ENCODE measurements at regions not wholly inside any gene's neighbourhood (a gene's known extent, or its start where the extent isn't known, plus 50 kb on each side); places are given as distances from the start of the nearest gene placed in this dataset.

DNA sequence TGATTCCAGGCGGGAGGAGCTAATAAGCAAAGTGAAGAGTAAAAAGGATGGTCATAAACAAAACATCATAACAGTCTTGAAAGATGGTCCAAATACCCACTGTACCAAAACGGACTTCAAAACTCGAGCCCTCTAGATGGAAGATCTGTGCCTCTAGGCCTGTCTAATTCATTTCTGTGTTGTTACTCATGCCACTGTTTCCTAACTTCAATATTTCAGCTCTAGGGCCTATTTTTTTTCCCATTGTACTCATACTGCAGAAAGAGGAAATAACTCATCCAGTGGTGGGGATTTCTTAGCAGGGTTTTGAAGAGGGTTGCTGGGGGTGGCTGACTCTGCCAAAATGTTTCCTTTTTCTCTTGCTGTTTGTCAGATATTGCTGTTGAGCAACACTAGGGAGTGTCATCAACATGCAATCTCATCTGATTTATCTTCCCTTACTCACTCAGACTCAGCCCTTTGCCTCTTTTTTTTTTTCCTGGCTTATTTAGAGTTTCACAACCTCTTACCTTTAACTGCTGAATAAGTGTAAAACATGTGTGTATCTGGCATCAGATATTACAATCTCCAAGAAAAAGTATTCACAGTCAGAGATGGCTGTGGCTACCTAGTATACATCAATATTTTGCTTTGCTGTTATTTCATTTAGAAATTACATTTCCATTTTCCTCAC lies 189.6 kb downstream of the DUSP6 start:
- Histone ChIP-seq H3K27me3 (no peaks in the 10 kb centered on the region), H3K4me3 (no peak overlapping the region), H3K9me3 (no peaks in the 10 kb centered on the region), H3K4me1 (peaks cover 0 to 13% of the 10 kb centered on the region in 2 donors), H3K27ac (peak overlapping the region; percentile 43 to 62 (median 52)), H3K36me3 (no peaks in the 10 kb centered on the region)
- DNase-seq: peak; percentile 55 to 70
- TF ChIP-seq, protein P1, sequence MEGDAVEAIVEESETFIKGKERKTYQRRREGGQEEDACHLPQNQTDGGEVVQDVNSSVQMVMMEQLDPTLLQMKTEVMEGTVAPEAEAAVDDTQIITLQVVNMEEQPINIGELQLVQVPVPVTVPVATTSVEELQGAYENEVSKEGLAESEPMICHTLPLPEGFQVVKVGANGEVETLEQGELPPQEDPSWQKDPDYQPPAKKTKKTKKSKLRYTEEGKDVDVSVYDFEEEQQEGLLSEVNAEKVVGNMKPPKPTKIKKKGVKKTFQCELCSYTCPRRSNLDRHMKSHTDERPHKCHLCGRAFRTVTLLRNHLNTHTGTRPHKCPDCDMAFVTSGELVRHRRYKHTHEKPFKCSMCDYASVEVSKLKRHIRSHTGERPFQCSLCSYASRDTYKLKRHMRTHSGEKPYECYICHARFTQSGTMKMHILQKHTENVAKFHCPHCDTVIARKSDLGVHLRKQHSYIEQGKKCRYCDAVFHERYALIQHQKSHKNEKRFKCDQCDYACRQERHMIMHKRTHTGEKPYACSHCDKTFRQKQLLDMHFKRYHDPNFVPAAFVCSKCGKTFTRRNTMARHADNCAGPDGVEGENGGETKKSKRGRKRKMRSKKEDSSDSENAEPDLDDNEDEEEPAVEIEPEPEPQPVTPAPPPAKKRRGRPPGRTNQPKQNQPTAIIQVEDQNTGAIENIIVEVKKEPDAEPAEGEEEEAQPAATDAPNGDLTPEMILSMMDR (IDR thresholded peaks at IDR 0.05 in 4 of 5, conservative IDR thresholded peaks at IDR 0.05 in 1 of 5): no peak
- in situ Hi-C loops (cut with MboI; ENCODE audit: low sequenced_read_pairs in 4 of 4): no loop called here
- ATAC-seq: peak; percentile 88 to 93
- intact Hi-C loops (cut with DNase I; ENCODE audit: low total_unique reads): loop anchor here (5.0 kb wide), 1 partner anchor 190 kb away; the partner anchor contains the start of gene DUSP6

DNA sequence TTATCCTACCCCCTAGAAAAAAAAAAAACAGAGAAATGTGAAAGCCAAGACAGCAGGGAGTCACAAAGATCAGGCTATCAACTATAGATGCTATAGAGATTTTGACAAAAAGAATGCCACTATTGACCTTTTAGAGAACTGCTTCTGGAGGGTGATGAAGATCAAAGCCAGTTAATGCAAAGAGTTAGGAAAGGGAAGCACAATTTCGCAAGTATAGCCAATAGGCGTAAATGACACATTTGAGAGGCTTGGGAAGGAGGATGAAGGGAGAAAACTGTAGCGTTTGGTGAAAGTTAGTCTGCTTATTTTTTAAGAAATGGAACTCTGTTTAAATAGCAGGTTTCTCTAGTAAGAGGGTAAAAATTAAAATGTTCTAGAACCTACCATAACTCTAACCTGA lies 190.7 kb downstream of the DUSP6 start:
- DNase-seq (no peak), ATAC-seq (no peak)
- TF ChIP-seq, protein P1 (IDR thresholded peaks at IDR 0.05 in 4 of 5, conservative IDR thresholded peaks at IDR 0.05 in 1 of 5): no peak
- no peak for TF ChIP-seq POLR2A (IDR thresholded peaks at IDR 0.05)
- Histone ChIP-seq H3K9me3 (no peaks in the 10 kb centered on the region), H3K36me3 (no peaks in the 10 kb centered on the region), H3K4me1 (peaks cover 0 to 13% of the 10 kb centered on the region in 2 donors), H3K27me3 (no peaks in the 10 kb centered on the region), H3K4me3 (no peak overlapping the region), H3K27ac (peak overlapping the region in 1 of 4 donors; percentile 6)
- intact Hi-C loops (cut with DNase I; ENCODE audit: low total_unique reads): loop anchor here (5.0 kb wide), 1 partner anchor 191 kb away; the partner anchor contains the start of gene DUSP6
- in situ Hi-C loops (cut with MboI; ENCODE audit: low sequenced_read_pairs in 4 of 4): no loop called here

DNA sequence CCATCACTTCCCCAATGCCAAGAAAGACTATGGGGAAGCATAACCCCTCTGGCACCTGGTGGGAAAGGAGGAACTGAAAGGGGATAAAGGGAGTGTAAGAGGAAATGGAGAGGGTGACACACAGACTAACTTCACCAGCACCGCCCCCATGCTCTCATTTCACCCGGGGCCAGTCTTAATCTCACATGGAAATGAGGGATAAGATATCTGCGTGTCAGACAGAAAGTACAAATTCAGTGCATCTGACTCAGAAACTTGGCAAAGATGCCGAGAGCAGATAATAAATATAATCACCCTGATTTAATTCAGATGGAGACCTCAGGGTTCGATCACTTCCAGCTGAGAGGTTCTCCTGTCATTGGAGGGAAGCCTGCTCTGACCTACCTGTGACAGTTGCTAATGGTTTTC lies 191.6 kb downstream of the DUSP6 start:
- Histone ChIP-seq H3K27me3 (no peaks in the 10 kb centered on the region), H3K4me1 (peaks cover 0 to 13% of the 10 kb centered on the region in 2 donors), H3K36me3 (no peaks in the 10 kb centered on the region), H3K9me3 (no peaks in the 10 kb centered on the region), H3K27ac (peak overlapping the region in 2 of 4 donors; percentile 16 to 29), H3K4me3 (no peak overlapping the region)
- peak in 1 of 2 donors; percentile 31 for DNase-seq
- in situ Hi-C loops (cut with MboI; ENCODE audit: low sequenced_read_pairs in 4 of 4): no loop called here
- ATAC-seq: no peak
- intact Hi-C loops (cut with DNase I; ENCODE audit: low total_unique reads): loop anchor here (5.0 kb wide), 1 partner anchor 192 kb away; the partner anchor contains the start of gene DUSP6
- TF ChIP-seq, protein P1 (IDR thresholded peaks at IDR 0.05 in 4 of 5, conservative IDR thresholded peaks at IDR 0.05 in 1 of 5): no peak
- TF ChIP-seq POLR2A (IDR thresholded peaks at IDR 0.05): no peak

DNA sequence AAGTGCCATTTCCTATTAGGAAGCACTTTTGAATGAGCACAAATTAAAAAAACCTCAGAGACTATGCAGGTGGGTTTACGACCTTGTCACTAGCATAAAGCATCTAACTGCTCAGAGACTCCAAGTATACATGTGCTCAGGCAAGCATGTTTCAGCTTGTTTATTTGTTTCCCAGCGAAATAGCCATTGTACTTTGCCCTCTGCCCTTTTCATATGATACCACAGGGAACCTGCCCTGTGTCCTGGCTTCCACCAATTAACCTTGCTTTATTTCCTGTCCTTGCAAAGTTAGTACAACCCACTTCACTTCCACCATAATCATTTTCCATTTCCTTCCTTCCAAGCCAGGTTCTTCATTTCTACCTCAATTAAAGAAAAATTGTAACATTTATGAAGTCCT lies 194.9 kb downstream of the DUSP6 start:
- intact Hi-C loops (cut with DNase I; ENCODE audit: low total_unique reads) (no loop called here), in situ Hi-C loops (cut with MboI; ENCODE audit: low sequenced_read_pairs in 4 of 4) (no loop called here)
- ATAC-seq (no peak), DNase-seq (no peak)
- no peaks in the 10 kb centered on the region for H3K9me3 ChIP-seq
- peaks cover 0 to 4% of the 10 kb centered on the region in 2 donors for H3K4me1 ChIP-seq
- TF ChIP-seq POLR2A (IDR thresholded peaks at IDR 0.05): no peak
- TF ChIP-seq, protein P1 (IDR thresholded peaks at IDR 0.05 in 4 of 5, conservative IDR thresholded peaks at IDR 0.05 in 1 of 5): no peak
- H3K27me3 ChIP-seq: no peaks in the 10 kb centered on the region
- H3K4me3 ChIP-seq: no peak overlapping the region
- H3K27ac ChIP-seq: no peak overlapping the region
- H3K36me3 ChIP-seq: no peaks in the 10 kb centered on the region
